ENCODE measurements at regions not wholly inside any gene's neighbourhood (a gene's known extent, or its start where the extent isn't known, plus 50 kb on each side); places are given as distances from the start of the nearest gene placed in this dataset.

- no peak overlapping the region for H2AFZ ChIP-seq (ENCODE audit: low read depth, low read length)
- H3K9me3 ChIP-seq (replicated peaks; ENCODE audit: control insufficient read depth, insufficient read depth, low read length), result no peaks in the 10 kb centered on the region
- no peak overlapping the region for H3K4me3 ChIP-seq (replicated peaks in 1 of 3; ENCODE audit: insufficient read depth in 1 of 3, low read depth in 1 of 3, low read length in 3 of 3)
- no TSS peak for BruUV-seq (replicated peaks)
- TF ChIP-seq CTCF (IDR thresholded peaks at IDR 0.05; ENCODE audit: extremely low read depth in 1 of 2, insufficient read depth in 1 of 2, low read depth in 1 of 2, low read length in 2 of 2) (no peak), GATA2 (IDR thresholded peaks at IDR 0.05; ENCODE audit: insufficient read depth, insufficient read length, low read depth, low read length) (no peak), FOS (IDR thresholded peaks at IDR 0.05; ENCODE audit: borderline replicate concordance, insufficient read depth, low read length) (no peak), POLR2A (IDR thresholded peaks at IDR 0.05; ENCODE audit: low read depth, low read length) (no peak), POLR2AphosphoS5 (IDR thresholded peaks at IDR 0.05; ENCODE audit: insufficient read depth, low read depth, low read length) (no peak), JUN (IDR thresholded peaks at IDR 0.05; ENCODE audit: borderline replicate concordance, insufficient read depth, insufficient read length, low read depth) (no peak), MYC (IDR thresholded peaks at IDR 0.05; ENCODE audit: low read depth, low read length) (no peak), MAX (IDR thresholded peaks at IDR 0.05; ENCODE audit: insufficient read depth, insufficient read length) (no peak), EZH2 (IDR thresholded peaks at IDR 0.05; ENCODE audit: borderline replicate concordance, low read depth, low read length, severe bottlenecking) (no peak)
- no peaks in the 10 kb centered on the region for H3K4me1 ChIP-seq (ENCODE audit: control insufficient read depth, extremely low read depth, insufficient read depth, low read length)
- dilution Hi-C loops (cut with MboI; ENCODE audit: extremely low pct_ligation_motif_present, low sequenced_read_pairs), result no loop called here
- H3K36me3 ChIP-seq (ENCODE audit: control insufficient read depth in 2 of 2, extremely low read depth in 1 of 2, insufficient read depth in 2 of 2, low read length in 2 of 2), result no peaks in the 10 kb centered on the region
- ChIA-PET POLR2A (no interaction called here), CTCF (interaction anchor here (1.4 kb wide), 1 partner anchor 15 kb away, joined by 3 read pairs; no protein-coding TSS in a partner anchor)
- no peak for DNase-seq (ENCODE audit: low read depth, low spot score)
- intact Hi-C loops (cut with micrococcal nuclease), result no loop called here
- no peak overlapping the region for H3K9ac ChIP-seq (replicated peaks; ENCODE audit: extremely low read depth, insufficient read depth, low read length)
- no peak overlapping the region for H3K27ac ChIP-seq (ENCODE audit: insufficient read depth, low read depth, low read length)
- no peaks in the 10 kb centered on the region for H3K27me3 ChIP-seq (ENCODE audit: control insufficient read depth in 2 of 2, insufficient read depth in 2 of 2, low read length in 2 of 2)
- H3K9me1 ChIP-seq (replicated peaks; ENCODE audit: control insufficient read depth, extremely low read depth, insufficient read depth, low read length), result no peaks in the 10 kb centered on the region
- H3K79me2 ChIP-seq (ENCODE audit: control insufficient read depth, insufficient read depth, low read length), result no peaks in the 10 kb centered on the region
- no peak overlapping the region for H3K4me2 ChIP-seq (ENCODE audit: insufficient read depth, low read length)
- no peaks in the 10 kb centered on the region for H4K20me1 ChIP-seq (replicated peaks; ENCODE audit: control insufficient read depth, extremely low read depth, insufficient read depth, low read length)
- FAIRE-seq, result no peak
These were observed 724.0 kb downstream of the LTN1 start for GRCh38 chr21:28268685-28269084.
